H1 (cell line): ENCODE measurements at regions not wholly inside any gene's neighbourhood (a gene's known extent, or its start where the extent isn't known, plus 50 kb on each side); places are given as distances from the start of the nearest gene placed in this dataset.

Source experiments
- CTCF ChIA-PET: fragments of 300-600 bp; sonication (Branson Sonifier 250); formaldehyde crosslinking; loops from one replicate; lab custom pipeline; 2021; ENCODE audit not compliant: partially characterized antibody; lab: Charles Lee
- POLR2A ChIA-PET: fragments of 300-600 bp; sonication (Branson Sonifier 250); formaldehyde crosslinking; loops from one replicate; lab custom pipeline; 2021; ENCODE audit warnings: inconsistent platforms; ENCODE audit not compliant: partially characterized antibody; lab: Charles Lee
- DNase-seq, 2 experiments: peaks; one replicate each; pipeline versions ENCODE4 v3.0.0 to v3.0.0-alpha.2; 2010 to 2022; ENCODE audit warnings: low spot score in 2 of 2, low read depth in 1 of 2, mixed read lengths in 1 of 2
- FAIRE-seq: peaks from 2 replicates; lab custom pipeline; 2011; peaks lifted over from hg19 to GRCh38; lab: Jason Lieb, UNC
- H2AFZ ChIP-seq: 2 replicates; pipeline ENCODE4 v1.8.1; 2012; ENCODE audit warnings: low read length, inconsistent platforms
- H2AK5ac ChIP-seq: 2 replicates; pipeline ENCODE4 v1.6.1; 2013; ENCODE audit warnings: low read depth, low read length
- H2BK120ac ChIP-seq: replicated peaks from 2 replicates; pipeline ENCODE3; 2013; ENCODE audit warnings: low read depth, low read length, inconsistent platforms
- H2BK12ac ChIP-seq: 2 replicates; pipeline ENCODE4 v1.6.1; 2013; ENCODE audit warnings: low read depth, low read length
- H2BK15ac ChIP-seq: 2 replicates; pipeline ENCODE4 v1.6.1; 2013; ENCODE audit warnings: low read length
- H2BK20ac ChIP-seq: 2 replicates; pipeline ENCODE4 v1.6.1; 2013; ENCODE audit warnings: low read length
- H2BK5ac ChIP-seq: 2 replicates; pipeline ENCODE4 v1.6.1; 2013; ENCODE audit warnings: low read depth, low read length
- H3K14ac ChIP-seq: 2 replicates; pipeline ENCODE4 v1.6.1; 2013; ENCODE audit warnings: inconsistent platforms; ENCODE audit not compliant: insufficient read length
- H3K18ac ChIP-seq: 2 replicates; pipeline ENCODE4 v1.6.1; 2013; ENCODE audit warnings: low read length; ENCODE audit errors: extremely low read depth
- H3K23ac ChIP-seq: 2 replicates; pipeline ENCODE4 v1.6.1; 2013; ENCODE audit warnings: inconsistent platforms; ENCODE audit not compliant: insufficient read length
- H3K23me2 ChIP-seq: 2 replicates; pipeline ENCODE4 v1.6.1; 2013; ENCODE audit warnings: low read depth, low read length
- H3K27ac ChIP-seq: 2 replicates; pipeline ENCODE4 v1.6.1; 2011; ENCODE audit warnings: low read depth, low read length, inconsistent platforms
- H3K27me3 ChIP-seq, 4 experiments: replicated peaks in 1 of 4; 1 replicate in 1 of 4; 2 replicates in 3 of 4; pipeline versions ENCODE4 v1.6.1 to v1.8.1; 2011 to 2013; ENCODE audit warnings: low read length in 3 of 4, mild to moderate bottlenecking in 3 of 4, inconsistent platforms in 2 of 4, mixed read lengths in 2 of 4, moderate library complexity in 1 of 4; ENCODE audit not compliant: control insufficient read depth in 3 of 4, insufficient read depth in 3 of 4; ENCODE audit errors: extremely low read depth in 1 of 4
- H3K36me3 ChIP-seq, 4 experiments: 2 replicates each; pipeline versions ENCODE4 v1.6.1 to v1.8.1; 2011 to 2013; ENCODE audit warnings: mild to moderate bottlenecking in 4 of 4, low read length in 3 of 4, moderate library complexity in 2 of 4, control low read depth in 1 of 4, inconsistent platforms in 1 of 4; ENCODE audit not compliant: insufficient read depth in 4 of 4, control insufficient read depth in 2 of 4
- H3K4ac ChIP-seq: replicated peaks from 2 replicates; pipeline ENCODE3; 2013; ENCODE audit warnings: low read length, low read depth, mixed read lengths, inconsistent platforms; ENCODE audit not compliant: insufficient read length
- H3K4me1 ChIP-seq, 4 experiments: replicated peaks in 1 of 4; 1 replicate in 1 of 4; 2 replicates in 3 of 4; pipeline versions ENCODE4 v1.6.1 to v1.8.1; 2011 to 2013; ENCODE audit warnings: low read length in 3 of 4, inconsistent platforms in 2 of 4, mixed read lengths in 1 of 4; ENCODE audit not compliant: insufficient read depth in 4 of 4, control insufficient read depth in 3 of 4
- H3K4me2 ChIP-seq, 2 experiments: 2 replicates each; pipeline versions ENCODE4 v1.6.1 to v1.8.1; 2011 to 2013; ENCODE audit warnings: low read depth in 2 of 2, low read length in 2 of 2, control low read depth in 1 of 2, inconsistent platforms in 1 of 2, mild to moderate bottlenecking in 1 of 2; ENCODE audit not compliant: insufficient read depth in 1 of 2
- H3K4me3 ChIP-seq, 4 experiments: fragments of 200-600, 300-600 bp in 1 of 4; sonication (generic), shearing (Covaris generic), sonication (Bioruptor Twin) in 1 of 4; 2 replicates each; pipeline versions ENCODE4 v1.5.1 to v1.8.1; 2011 to 2016; ENCODE audit warnings: low read length in 4 of 4, low read depth in 3 of 4, control low read depth in 2 of 4, inconsistent platforms in 2 of 4, mild to moderate bottlenecking in 2 of 4, mixed read lengths in 1 of 4, moderate library complexity in 1 of 4; ENCODE audit not compliant: insufficient read depth in 2 of 4; ENCODE audit errors: extremely low read depth in 1 of 4
- H3K56ac ChIP-seq: replicated peaks from 2 replicates; pipeline ENCODE3; 2013; ENCODE audit warnings: low read depth, mild to moderate bottlenecking, mixed read lengths, low read length, inconsistent platforms; ENCODE audit not compliant: insufficient read length
- H3K79me1 ChIP-seq: 2 replicates; pipeline ENCODE4 v1.6.1; 2013; ENCODE audit warnings: low read depth, low read length, control low read depth
- H3K79me2 ChIP-seq, 2 experiments: 2 replicates each; pipeline versions ENCODE4 v1.6.1 to v1.8.1; 2012 to 2013; ENCODE audit warnings: low read length in 2 of 2, mild to moderate bottlenecking in 2 of 2, inconsistent platforms in 1 of 2; ENCODE audit not compliant: insufficient read depth in 2 of 2, control insufficient read depth in 1 of 2
- H3K9ac ChIP-seq, 4 experiments: replicated peaks in 1 of 4; 1 replicate in 1 of 4; 2 replicates in 3 of 4; pipeline versions ENCODE4 v1.6.1 to v1.8.1; 2011 to 2013; ENCODE audit warnings: low read depth in 3 of 4, low read length in 3 of 4, control low read depth in 2 of 4, mild to moderate bottlenecking in 2 of 4, moderate library complexity in 2 of 4, inconsistent platforms in 1 of 4; ENCODE audit errors: extremely low read depth in 1 of 4
- H3K9me3 ChIP-seq, 2 experiments: 2 replicates each; pipeline versions ENCODE4 v1.6.1 to v1.8.1; 2012 to 2013; ENCODE audit warnings: mild to moderate bottlenecking in 2 of 2, moderate library complexity in 2 of 2, control low read depth in 1 of 2, inconsistent platforms in 1 of 2, low read depth in 1 of 2, low read length in 1 of 2, mixed read lengths in 1 of 2; ENCODE audit not compliant: insufficient read depth in 2 of 2
- H4K20me1 ChIP-seq, 2 experiments: replicated peaks in 1 of 2; 2 replicates each; pipeline versions ENCODE3 to v1.8.1; 2011 to 2013; ENCODE audit warnings: inconsistent platforms in 2 of 2, low read length in 2 of 2, mild to moderate bottlenecking in 1 of 2; ENCODE audit not compliant: insufficient read depth in 2 of 2, control insufficient read depth in 1 of 2
- H4K5ac ChIP-seq: 2 replicates; pipeline ENCODE4 v1.6.1; 2013; ENCODE audit warnings: low read length, low read depth, mixed read lengths, inconsistent platforms; ENCODE audit not compliant: insufficient read length
- H4K8ac ChIP-seq: 2 replicates; pipeline ENCODE4 v1.8.0; 2013; ENCODE audit warnings: mild to moderate bottlenecking, moderate library complexity, low read length, inconsistent platforms; ENCODE audit not compliant: insufficient read depth; ENCODE audit errors: extremely low read depth
- H4K91ac ChIP-seq: replicated peaks from 2 replicates; pipeline ENCODE3; 2013; ENCODE audit warnings: low read length, mixed read lengths, inconsistent platforms; ENCODE audit not compliant: insufficient read length
- BRCA1 ChIP-seq: IDR thresholded peaks from 2 replicates; pipeline ENCODE4 v1.6.1; 2012; ENCODE audit warnings: low read depth, low read length, improper control_type of control experiment
- CBX5 ChIP-seq: fragments of 300-800, 300-1000 bp; sonication (generic); IDR thresholded peaks from 2 replicates; pipeline ENCODE4 v1.7.1; 2016; ENCODE audit warnings: antibody characterized with exemption, low read length, low read depth
- CHD2 ChIP-seq: IDR thresholded peaks from 2 replicates; pipeline ENCODE4 v1.6.1; 2012; ENCODE audit warnings: low read length, improper control_type of control experiment
- JUND ChIP-seq: IDR thresholded peaks from 2 replicates; pipeline ENCODE4 v1.6.1; 2011; ENCODE audit warnings: mild to moderate bottlenecking, improper control_type of control experiment, low read length
- KDM5A ChIP-seq: fragments of 200-600 bp; IDR thresholded peaks from 2 replicates; pipeline ENCODE4 v1.7.1; 2012; ENCODE audit warnings: mild to moderate bottlenecking, low read length, inconsistent platforms, mixed read lengths
- MAX ChIP-seq: IDR thresholded peaks from 2 replicates; pipeline ENCODE4 v1.6.1; 2012; ENCODE audit warnings: inconsistent platforms
- NANOG ChIP-seq: IDR thresholded peaks from 2 replicates; pipeline ENCODE4 v1.6.1; 2011; ENCODE audit warnings: low read length, low read depth, mild to moderate bottlenecking, inconsistent platforms; ENCODE audit not compliant: insufficient read depth, poor library complexity, severe bottlenecking
- NRF1 ChIP-seq: IDR thresholded peaks from 2 replicates; pipeline ENCODE4 v1.6.1; 2011; ENCODE audit warnings: mild to moderate bottlenecking, low read depth, low read length, improper control_type of control experiment
- SIN3A ChIP-seq, 2 experiments: IDR thresholded peaks in 1 of 2; conservative IDR thresholded peaks in 1 of 2; 2 replicates each; pipeline ENCODE4 v1.6.1; 2011 to 2012; ENCODE audit warnings: low read length in 2 of 2, improper control_type of control experiment in 1 of 2, low read depth in 1 of 2, mild to moderate bottlenecking in 1 of 2
- SP4 ChIP-seq: IDR thresholded peaks from 2 replicates; pipeline ENCODE4 v1.6.1; 2012; ENCODE audit warnings: low read length, inconsistent platforms
- SRF ChIP-seq: IDR thresholded peaks from 2 replicates; pipeline ENCODE4 v1.6.1; 2011; ENCODE audit warnings: mild to moderate bottlenecking, low read depth, low read length, moderate library complexity
- SUZ12 ChIP-seq: fragments of 200-600 bp; sonication (generic); IDR thresholded peaks from 2 replicates; pipeline ENCODE4 v1.6.1; 2012; ENCODE audit warnings: mild to moderate bottlenecking, inconsistent platforms, low read length, moderate library complexity, mixed read lengths
- USF2 ChIP-seq: IDR thresholded peaks from 2 replicates; pipeline ENCODE4 v1.6.1; 2011; ENCODE audit warnings: low read length, improper control_type of control experiment
- YY1 ChIP-seq: IDR thresholded peaks from 2 replicates; pipeline ENCODE4 v1.6.1; 2011; ENCODE audit warnings: low read depth, mild to moderate bottlenecking, low read length
- WGBS, 2 experiments: shearing (Covaris generic) in 1 of 2; methylation state at CpG; one replicate each; pipeline versions ENCODE4 v1.1.6 to v1.1.7; 2013 to 2015; ENCODE audit warnings: low lambda C conversion rate in 2 of 2, mixed read lengths in 2 of 2, inconsistent platforms in 1 of 2, low coverage in 1 of 2, missing lambda C conversion rate in 1 of 2; ENCODE audit not compliant: insufficient replicate concordance in 2 of 2, insufficient coverage in 1 of 2, insufficient read length in 1 of 2; ENCODE audit errors: extremely low coverage in 1 of 2, missing lambda C conversion rate in 1 of 2; 5-methylcytosine and 5-hydroxymethylcytosine counted together

GRCh38 chr5:43771611-43772031, 168.6 kb downstream of the NNT start:
- no peak overlapping the region for H2AK5ac ChIP-seq
- no peak overlapping the region for H3K9ac ChIP-seq
- no peaks in the 10 kb centered on the region for H3K23me2 ChIP-seq
- no peak overlapping the region for H3K18ac ChIP-seq
- H3K4me1 ChIP-seq: peaks cover 0 to 6% (median 3%) of the 10 kb centered on the region in 4 experiments; a peak in 2 of 7 replicates
- DNase-seq: no peak
- 96% methylated on average over 3 of the region's 3 CpGs; no CpG with 5 or more reads in 1 of the 2 experiments for WGBS, 2 experiments
- ChIA-PET CTCF (interaction anchor here (0.6 to 1.2 kb wide), 2 partner anchors 111 to 561 kb away, joined by 3 to 4 read pairs; no protein-coding TSS in a partner anchor), POLR2A (no interaction called here)
- H2BK5ac ChIP-seq: 0 out of 2 replicates have a peak overlapping the region, but pooled peaks have one; percentile 0
- H4K20me1 ChIP-seq: no peaks in the 10 kb centered on the region
- no peak overlapping the region for H3K14ac ChIP-seq
- H3K4ac ChIP-seq: no peak overlapping the region
- H4K8ac ChIP-seq: no peak overlapping the region
- H2BK15ac ChIP-seq: no peak overlapping the region
- H3K56ac ChIP-seq: no peak overlapping the region
- no peak overlapping the region for H2BK20ac ChIP-seq
- H3K27ac ChIP-seq: no peak overlapping the region
- no peak overlapping the region for H4K91ac ChIP-seq
- no peak overlapping the region for H3K23ac ChIP-seq
- H2AFZ ChIP-seq: no peak overlapping the region
- no peaks in the 10 kb centered on the region for H3K79me1 ChIP-seq
- H3K4me3 ChIP-seq: no peak overlapping the region
- no peak overlapping the region for H2BK12ac ChIP-seq
- H3K4me2 ChIP-seq: no peak overlapping the region
- H3K79me2 ChIP-seq: no peaks in the 10 kb centered on the region
- no peak overlapping the region for H2BK120ac ChIP-seq
- H3K9me3 ChIP-seq: no peaks in the 10 kb centered on the region
- FAIRE-seq: no peak
- no peaks in the 10 kb centered on the region; a peak in 1 of 8 replicates for H3K36me3 ChIP-seq
- no peaks in the 10 kb centered on the region for H3K27me3 ChIP-seq
- no peak overlapping the region for H4K5ac ChIP-seq
- TF ChIP-seq YY1 (no peak), KDM5A (no peak), NANOG (no peak), JUND (no peak), SUZ12 (no peak), NRF1 (no peak), MAX (no peak), SP4 (no peak), USF2 (no peak), SIN3A (conservative IDR thresholded peaks at IDR 0.05 in 1 of 2, IDR thresholded peaks at IDR 0.05 in 1 of 2; ENCODE audit: low read depth in 1 of 2, low read length in 2 of 2) (no peak), CHD2 (no peak), CBX5 (no peak), BRCA1 (no peak), SRF (no peak)
